NB4 (cell line): ENCODE measurements at regions not wholly inside any gene's neighbourhood (a gene's known extent, or its start where the extent isn't known, plus 50 kb on each side); places are given as distances from the start of the nearest gene placed in this dataset.

Source experiments
- CTCF ChIP-seq: IDR thresholded peaks from one replicate; pipeline ENCODE4 v1.5.1; 2012; ENCODE audit warnings: low read depth, low read length
- MAX ChIP-seq: IDR thresholded peaks from 2 replicates; pipeline ENCODE4 v1.6.1; 2011; ENCODE audit warnings: low read depth, low read length

DNA sequence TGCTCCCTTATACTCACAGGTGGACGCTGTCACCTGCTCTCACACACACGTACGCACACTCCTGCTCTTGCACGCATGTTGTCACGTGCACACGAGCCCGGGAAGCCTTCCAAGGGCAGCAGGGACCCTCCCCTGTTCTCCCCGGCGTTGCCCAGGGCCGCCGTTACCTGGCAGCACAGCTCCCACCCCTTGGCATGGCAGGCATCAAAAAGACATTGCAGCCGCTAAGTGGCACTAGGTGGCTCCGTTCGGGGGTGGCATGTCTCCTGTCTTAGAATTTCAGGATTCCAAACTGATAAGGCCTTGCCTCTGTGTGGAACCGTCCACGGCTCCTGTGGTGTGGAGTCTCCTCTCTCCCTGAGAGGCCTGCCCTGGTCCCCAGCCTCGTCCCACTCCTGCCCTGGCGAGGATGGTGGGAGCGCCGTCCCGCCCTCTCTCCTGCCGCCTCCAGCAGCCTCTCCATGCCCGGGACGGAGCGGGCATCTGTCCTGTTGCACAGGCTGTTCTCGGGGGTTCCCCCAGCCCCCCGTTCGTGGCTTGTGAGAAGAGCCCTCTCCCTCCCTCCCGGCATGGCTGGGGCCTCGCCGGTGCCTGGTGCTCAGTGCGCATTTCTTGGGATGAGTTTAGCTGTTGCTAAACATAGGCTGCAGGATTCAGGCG is 126.7 kb upstream of the GSE1 start:
- no peak for TF ChIP-seq CTCF
- no peak for TF ChIP-seq MAX
